DMS79 (cell line): ENCODE measurements at regions not wholly inside any gene's neighbourhood (a gene's known extent, or its start where the extent isn't known, plus 50 kb on each side); places are given as distances from the start of the nearest gene placed in this dataset.

Experiments used
- DNase-seq: peaks from one replicate; lab custom pipeline; 2025; lab: John Stamatoyannopoulos, UW

- DNase-seq, result no peak
Measured at GRCh38 chr7:69328516-69328915, 269.8 kb upstream of the AUTS2 start.

GRCh38 chr7:69334701-69335100, 263.6 kb upstream of the AUTS2 start:
- no peak for DNase-seq

- no peak for DNase-seq
Measured at GRCh38 chr7:69335331-69335730, 262.9 kb upstream of the AUTS2 start.

GRCh38 chr7:69336976-69337375, 261.3 kb upstream of the AUTS2 start:
- DNase-seq, result no peak

GRCh38 chr7:69338144-69338543, 260.1 kb upstream of the AUTS2 start:
- no peak for DNase-seq

- DNase-seq, result no peak
Measured at GRCh38 chr7:69341288-69341687, 257.0 kb upstream of the AUTS2 start.

- DNase-seq, result no peak
Measured at GRCh38 chr7:69342154-69342884, 256.0 kb upstream of the AUTS2 start.

GRCh38 chr7:69349291-69349690, 249.0 kb upstream of the AUTS2 start:
- peak; percentile 73 for DNase-seq

- no peak for DNase-seq
Measured at GRCh38 chr7:69358163-69358821, 240.0 kb upstream of the AUTS2 start.

- no peak for DNase-seq
Measured at GRCh38 chr7:69359003-69359700, 239.1 kb upstream of the AUTS2 start.

- DNase-seq, result no peak
Measured at GRCh38 chr7:69360913-69361312, 237.4 kb upstream of the AUTS2 start.

- DNase-seq, result no peak
Measured at GRCh38 chr7:69363136-69363535, 235.1 kb upstream of the AUTS2 start.

- no peak for DNase-seq
Measured at GRCh38 chr7:69364813-69365643, 233.2 kb upstream of the AUTS2 start.

- DNase-seq, result peak; percentile 75
Measured at GRCh38 chr7:69365651-69366192, 232.6 kb upstream of the AUTS2 start.

GRCh38 chr7:69367780-69368179, 230.5 kb upstream of the AUTS2 start:
- DNase-seq, result no peak

GRCh38 chr7:69373171-69374043, 224.9 kb upstream of the AUTS2 start:
- no peak for DNase-seq

GRCh38 chr7:69374044-69374425, 224.2 kb upstream of the AUTS2 start:
- DNase-seq, result no peak

GRCh38 chr7:69377191-69377590, 221.1 kb upstream of the AUTS2 start:
- DNase-seq, result no peak

- no peak for DNase-seq
Measured at GRCh38 chr7:69388452-69389137, 209.7 kb upstream of the AUTS2 start.

GRCh38 chr7:69389216-69389615, 209.1 kb upstream of the AUTS2 start:
- no peak for DNase-seq
